Glutamatergic neuron (in vitro differentiated cells): ENCODE measurements at regions not wholly inside any gene's neighbourhood (a gene's known extent, or its start where the extent isn't known, plus 50 kb on each side); places are given as distances from the start of the nearest gene placed in this dataset.

Source experiments
- DNase-seq: peaks from one replicate; pipeline ENCODE4 v3.0.0; 2022
- H3K27ac Mint-ChIP-seq: one replicate; pipeline ENCODE4 v1.8.0; 2020; ENCODE audit warnings: mild to moderate bottlenecking, mixed read lengths, inconsistent platforms; ENCODE audit not compliant: unreplicated experiment
- H3K27me3 Mint-ChIP-seq: one replicate; pipeline ENCODE4 v1.8.0; 2020; ENCODE audit warnings: mild to moderate bottlenecking, moderate library complexity, mixed read lengths, inconsistent platforms; ENCODE audit not compliant: unreplicated experiment
- H3K36me3 Mint-ChIP-seq: one replicate; pipeline ENCODE4 v1.8.0; 2020; ENCODE audit warnings: mild to moderate bottlenecking, mixed read lengths, inconsistent platforms; ENCODE audit not compliant: unreplicated experiment
- H3K4me1 Mint-ChIP-seq: one replicate; pipeline ENCODE4 v1.8.0; 2020; ENCODE audit warnings: mild to moderate bottlenecking, low read depth, mixed read lengths, inconsistent platforms; ENCODE audit not compliant: unreplicated experiment
- H3K4me3 Mint-ChIP-seq: one replicate; pipeline ENCODE4 v1.8.0; 2020; ENCODE audit warnings: mild to moderate bottlenecking, mixed read lengths, inconsistent platforms; ENCODE audit not compliant: unreplicated experiment
- H3K9me3 Mint-ChIP-seq: one replicate; pipeline ENCODE4 v1.8.0; 2020; ENCODE audit warnings: mild to moderate bottlenecking, moderate library complexity, mixed read lengths, inconsistent platforms; ENCODE audit not compliant: unreplicated experiment
- TF ChIP-seq, protein P1 (sequence below): fragments of 200-600 bp; sonication (generic); IDR thresholded peaks from one replicate; pipeline ENCODE4 v1.5.0; 2021; ENCODE audit not compliant: partially characterized antibody, unreplicated experiment

DNA sequence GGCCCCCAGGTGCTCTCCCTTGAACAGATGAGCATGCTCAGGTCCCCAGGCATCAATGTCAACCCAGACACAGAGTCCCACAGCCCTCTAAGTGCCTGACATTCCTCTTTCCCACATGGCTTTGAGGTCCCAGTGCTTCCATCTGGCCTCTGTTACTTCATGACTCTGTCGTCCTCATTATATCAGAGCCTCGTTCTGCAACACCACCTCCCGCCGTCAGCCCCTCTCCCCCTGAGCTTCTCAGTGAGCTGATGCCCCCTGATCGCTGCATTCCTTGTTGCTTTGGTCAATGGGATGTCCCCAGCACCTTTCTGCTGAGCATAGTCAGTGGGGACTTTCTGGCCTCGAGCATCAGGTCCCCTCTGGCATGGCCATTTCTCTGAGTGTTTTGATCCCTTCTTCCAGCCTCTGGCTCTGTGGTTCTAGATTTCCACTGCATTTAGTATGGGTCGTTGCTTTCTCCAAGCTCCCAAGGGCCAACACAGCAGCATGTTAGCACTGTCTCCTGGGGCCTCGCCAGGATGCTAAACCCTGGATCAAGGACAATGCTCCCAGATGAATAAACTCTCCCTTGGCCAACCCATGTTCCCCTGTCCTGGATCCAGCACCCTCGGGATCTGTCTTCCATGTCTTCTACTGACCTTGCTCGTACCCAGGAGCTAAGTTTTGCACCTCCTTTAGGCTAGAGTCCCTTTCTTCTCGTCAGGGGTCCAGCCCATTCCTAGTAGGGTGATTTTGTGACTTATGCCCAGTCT lies 143.2 kb upstream of the TWIST2 start:
- Mint-ChIP-seq H3K9me3 (peaks cover 6% of the 10 kb centered on the region), H3K27me3 (no peaks in the 10 kb centered on the region), H3K4me1 (peaks cover 8% of the 10 kb centered on the region), H3K4me3 (no peak overlapping the region), H3K27ac (no peak overlapping the region), H3K36me3 (peaks cover 4% of the 10 kb centered on the region)
- TF ChIP-seq, protein P1, sequence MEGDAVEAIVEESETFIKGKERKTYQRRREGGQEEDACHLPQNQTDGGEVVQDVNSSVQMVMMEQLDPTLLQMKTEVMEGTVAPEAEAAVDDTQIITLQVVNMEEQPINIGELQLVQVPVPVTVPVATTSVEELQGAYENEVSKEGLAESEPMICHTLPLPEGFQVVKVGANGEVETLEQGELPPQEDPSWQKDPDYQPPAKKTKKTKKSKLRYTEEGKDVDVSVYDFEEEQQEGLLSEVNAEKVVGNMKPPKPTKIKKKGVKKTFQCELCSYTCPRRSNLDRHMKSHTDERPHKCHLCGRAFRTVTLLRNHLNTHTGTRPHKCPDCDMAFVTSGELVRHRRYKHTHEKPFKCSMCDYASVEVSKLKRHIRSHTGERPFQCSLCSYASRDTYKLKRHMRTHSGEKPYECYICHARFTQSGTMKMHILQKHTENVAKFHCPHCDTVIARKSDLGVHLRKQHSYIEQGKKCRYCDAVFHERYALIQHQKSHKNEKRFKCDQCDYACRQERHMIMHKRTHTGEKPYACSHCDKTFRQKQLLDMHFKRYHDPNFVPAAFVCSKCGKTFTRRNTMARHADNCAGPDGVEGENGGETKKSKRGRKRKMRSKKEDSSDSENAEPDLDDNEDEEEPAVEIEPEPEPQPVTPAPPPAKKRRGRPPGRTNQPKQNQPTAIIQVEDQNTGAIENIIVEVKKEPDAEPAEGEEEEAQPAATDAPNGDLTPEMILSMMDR = no peak
- DNase-seq = no peak

DNA sequence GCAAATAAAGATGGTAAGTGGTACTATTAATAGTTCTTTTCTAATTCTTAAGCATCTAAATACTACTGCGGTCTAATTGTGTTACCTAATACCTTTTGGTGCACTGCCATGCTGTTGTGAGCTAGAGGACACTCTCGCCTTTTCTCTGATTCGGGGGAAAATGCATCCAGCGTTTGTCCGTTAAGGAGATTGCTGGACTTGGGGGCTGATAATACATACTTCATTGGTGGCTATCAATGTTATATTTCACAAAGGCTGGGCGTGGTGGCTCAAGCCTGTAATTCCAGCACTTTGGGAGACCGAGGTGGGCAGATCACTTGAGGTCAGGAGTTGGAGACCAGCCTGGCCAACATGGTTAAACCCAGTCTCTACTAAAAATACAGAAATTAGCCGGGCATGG lies 141.7 kb upstream of the TWIST2 start:
- TF ChIP-seq, protein P1 = no peak
- H3K27ac Mint-ChIP-seq = no peak overlapping the region
- DNase-seq = no peak
- H3K4me1 Mint-ChIP-seq = peaks cover 8% of the 10 kb centered on the region
- H3K4me3 Mint-ChIP-seq = no peak overlapping the region
- H3K36me3 Mint-ChIP-seq = peaks cover 4% of the 10 kb centered on the region
- peaks cover 6% of the 10 kb centered on the region for H3K9me3 Mint-ChIP-seq
- H3K27me3 Mint-ChIP-seq = no peaks in the 10 kb centered on the region

DNA sequence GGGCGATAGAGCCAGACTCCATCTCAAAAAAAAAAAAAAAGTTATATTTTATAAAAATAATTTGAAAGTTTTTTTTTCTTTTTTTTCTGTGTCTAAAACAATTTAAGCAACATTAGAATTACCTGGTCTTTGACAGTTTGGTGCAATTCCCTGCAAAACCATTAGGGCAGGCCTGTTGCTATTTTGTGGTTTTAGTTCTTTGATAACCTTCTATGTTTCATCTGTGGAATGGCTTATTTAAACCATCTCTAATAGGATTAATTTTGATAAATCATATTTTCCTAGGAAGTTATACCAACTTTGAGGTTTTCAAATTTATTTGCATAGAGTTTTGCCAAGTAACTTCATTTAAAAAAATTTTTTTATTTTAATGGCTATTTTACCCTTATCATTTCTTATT lies 141.2 kb upstream of the TWIST2 start:
- Mint-ChIP-seq H3K9me3 (peaks cover 5% of the 10 kb centered on the region), H3K36me3 (peaks cover 4% of the 10 kb centered on the region), H3K27me3 (no peaks in the 10 kb centered on the region), H3K27ac (no peak overlapping the region), H3K4me3 (no peak overlapping the region), H3K4me1 (peaks cover 5% of the 10 kb centered on the region)
- TF ChIP-seq, protein P1 = peak; percentile 71
- no peak for DNase-seq

DNA sequence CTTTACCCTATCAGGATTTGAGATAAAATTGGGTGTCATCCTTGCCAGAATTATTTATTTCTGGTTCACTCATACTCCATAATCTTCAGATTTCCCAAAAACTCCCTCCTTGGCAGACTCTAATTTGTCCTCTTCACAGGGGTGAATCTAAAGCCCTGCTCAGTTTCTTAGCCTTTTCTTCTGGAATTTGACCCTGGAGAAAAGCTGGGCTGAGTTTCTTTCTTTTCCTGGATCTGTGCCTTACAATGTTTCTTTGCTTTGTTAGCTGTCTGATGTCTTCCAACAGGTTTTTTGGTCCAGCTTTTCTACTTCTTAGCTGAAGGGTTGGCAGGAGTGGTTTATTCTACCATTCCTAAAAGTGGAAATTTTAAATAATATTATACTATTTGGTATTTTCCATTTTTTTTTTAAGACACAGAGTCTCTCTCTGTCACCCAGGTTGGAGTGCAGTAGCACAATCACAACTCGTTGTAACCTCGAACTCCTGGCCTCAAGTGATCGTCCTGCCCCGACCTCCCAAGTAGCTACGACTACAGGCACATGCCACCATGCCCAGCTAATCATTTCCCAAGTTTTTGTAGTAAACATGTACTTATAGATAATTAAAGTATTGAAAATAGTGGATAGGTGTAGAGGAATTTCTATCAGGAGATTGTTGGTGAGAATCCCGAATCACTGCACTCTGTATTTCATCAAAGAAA lies 138.4 kb upstream of the TWIST2 start:
- H3K27ac Mint-ChIP-seq = no peak overlapping the region
- no peaks in the 10 kb centered on the region for H3K27me3 Mint-ChIP-seq
- H3K9me3 Mint-ChIP-seq = peaks cover 2% of the 10 kb centered on the region
- no peaks in the 10 kb centered on the region for H3K4me1 Mint-ChIP-seq
- H3K4me3 Mint-ChIP-seq = no peak overlapping the region
- no peaks in the 10 kb centered on the region for H3K36me3 Mint-ChIP-seq
- TF ChIP-seq, protein P1 = no peak
- no peak for DNase-seq

DNA sequence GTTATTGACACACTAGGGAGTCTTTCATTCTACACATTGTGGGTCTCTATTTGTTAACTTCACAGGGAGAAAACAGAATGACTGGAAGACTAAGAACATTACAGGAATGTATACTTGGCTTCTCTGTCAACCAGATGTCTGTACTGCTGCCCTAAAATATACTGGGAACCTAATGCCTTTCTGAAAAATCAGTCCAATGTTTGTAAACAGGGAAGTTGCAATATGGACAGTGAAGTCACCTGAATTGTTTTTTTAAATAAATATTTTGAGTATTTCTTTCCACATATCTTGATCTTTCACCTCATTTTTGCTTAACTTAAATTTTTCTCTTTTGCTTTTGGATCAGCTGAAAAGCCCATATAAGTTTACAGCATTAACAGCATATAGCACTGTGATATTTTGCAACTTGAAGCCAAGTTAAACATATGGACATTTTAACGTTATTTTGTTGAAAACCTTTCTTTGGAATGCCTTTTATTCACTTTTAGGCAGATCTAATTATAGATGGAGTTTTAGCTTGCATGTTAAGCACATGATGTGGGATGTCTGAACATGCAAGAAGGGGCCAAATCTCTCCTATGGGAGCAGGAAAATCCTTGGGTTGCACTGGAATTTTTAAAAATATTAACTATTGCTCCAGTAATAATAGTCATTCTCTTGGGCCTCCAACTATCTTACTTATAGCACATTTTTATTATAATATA lies 137.7 kb upstream of the TWIST2 start:
- peaks cover 2% of the 10 kb centered on the region for H3K9me3 Mint-ChIP-seq
- DNase-seq = no peak
- no peaks in the 10 kb centered on the region for H3K36me3 Mint-ChIP-seq
- no peaks in the 10 kb centered on the region for H3K4me1 Mint-ChIP-seq
- H3K27me3 Mint-ChIP-seq = no peaks in the 10 kb centered on the region
- H3K27ac Mint-ChIP-seq = no peak overlapping the region
- no peak overlapping the region for H3K4me3 Mint-ChIP-seq
- TF ChIP-seq, protein P1 = no peak
